Epithelial cell of prostate (primary cell): ENCODE measurements at regions not wholly inside any gene's neighbourhood (a gene's known extent, or its start where the extent isn't known, plus 50 kb on each side); places are given as distances from the start of the nearest gene placed in this dataset.
"Not testable (repeated sequence)": the region's sequence is repeated elsewhere in the genome, so short reads cannot be mapped to it uniquely, and the experiment has no call there.

Experiments used
- DNase-seq: peaks from one replicate; pipeline ENCODE4 v3.0.0-alpha.2; 2011; ENCODE audit warnings: low read depth, low spot score
- H3K27ac ChIP-seq: fragments of 450-650 bp; 2 replicates; pipeline ENCODE4 v1.5.1; 2017; ENCODE audit warnings: mild to moderate bottlenecking

DNA sequence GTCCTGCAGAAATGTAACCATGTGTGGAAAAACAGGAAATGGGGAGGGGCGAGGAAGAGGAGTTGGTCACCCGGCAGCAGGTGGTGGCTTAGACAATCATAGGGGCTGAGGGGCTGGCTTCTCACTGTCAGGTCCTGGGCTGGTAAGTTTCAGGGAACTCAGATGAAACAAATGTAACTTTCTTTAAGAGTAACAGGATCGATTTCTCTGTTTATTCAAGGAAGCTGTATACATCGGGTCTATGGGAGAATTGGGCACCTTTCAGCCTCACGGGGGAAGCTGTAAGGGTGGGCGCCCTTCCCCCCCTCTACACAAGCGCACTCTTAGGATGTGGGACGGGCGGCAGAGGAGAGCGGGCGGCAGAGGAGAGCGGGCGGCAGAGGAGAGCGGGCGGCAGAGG is 104.3 kb upstream of the SIMC1 start:
- H3K27ac ChIP-seq, result no peak overlapping the region
- DNase-seq, result no peak

DNA sequence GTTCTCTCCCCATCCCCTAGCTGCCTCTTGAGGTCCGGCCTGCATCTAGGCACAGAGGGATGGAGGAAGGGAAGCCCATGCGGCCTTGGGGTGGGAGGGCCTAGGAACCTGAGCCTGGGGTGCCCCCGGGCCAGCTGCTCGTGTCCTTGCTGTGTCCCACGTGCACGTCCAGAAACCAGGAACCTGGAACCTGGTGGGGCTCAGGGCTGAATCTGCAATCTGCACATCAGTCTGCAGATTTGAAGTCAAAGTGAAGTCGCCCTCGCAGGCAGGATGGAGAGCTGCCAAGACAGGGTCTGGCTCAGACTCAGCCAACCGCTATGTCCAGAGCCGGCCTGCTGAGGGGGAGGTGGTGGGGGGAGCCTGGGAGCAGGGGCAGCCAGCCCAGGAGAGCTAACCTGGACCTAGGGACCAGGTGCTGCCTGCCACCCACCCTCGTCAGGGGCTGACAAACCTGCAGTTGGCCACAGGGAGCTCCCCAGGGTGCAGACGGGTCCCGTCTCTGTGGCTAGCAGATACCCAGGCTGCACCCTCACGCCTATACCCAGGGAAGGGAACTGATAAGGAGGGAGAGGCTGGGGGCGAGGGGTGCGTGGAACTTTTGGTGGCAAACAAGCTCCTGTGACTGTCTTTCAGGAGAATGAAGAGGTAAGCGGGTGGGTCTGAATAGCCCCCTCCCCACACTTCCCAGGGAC is 103.5 kb upstream of the SIMC1 start:
- no peak for DNase-seq
- no peak overlapping the region for H3K27ac ChIP-seq

DNA sequence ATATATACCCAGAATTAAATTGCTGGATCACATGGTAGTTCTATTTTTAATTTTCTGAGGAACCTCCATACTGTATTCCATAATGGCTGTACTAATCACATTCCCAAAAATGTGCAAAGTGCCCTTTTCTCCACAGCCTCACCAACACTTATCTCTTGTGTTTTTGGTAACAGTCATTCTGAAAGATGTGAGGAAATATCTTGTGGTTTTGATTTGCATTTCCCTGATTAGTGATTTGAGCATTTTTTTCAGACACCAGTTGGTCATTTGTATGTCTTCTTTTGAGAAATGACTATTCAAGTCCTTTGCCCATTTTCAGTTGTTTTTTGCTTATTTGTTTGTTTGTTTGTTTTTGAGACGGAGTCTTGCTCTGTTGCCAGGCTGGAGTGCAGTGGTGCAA is 98.1 kb upstream of the SIMC1 start:
- H3K27ac ChIP-seq, DNase-seq: not testable (repeated sequence)

DNA sequence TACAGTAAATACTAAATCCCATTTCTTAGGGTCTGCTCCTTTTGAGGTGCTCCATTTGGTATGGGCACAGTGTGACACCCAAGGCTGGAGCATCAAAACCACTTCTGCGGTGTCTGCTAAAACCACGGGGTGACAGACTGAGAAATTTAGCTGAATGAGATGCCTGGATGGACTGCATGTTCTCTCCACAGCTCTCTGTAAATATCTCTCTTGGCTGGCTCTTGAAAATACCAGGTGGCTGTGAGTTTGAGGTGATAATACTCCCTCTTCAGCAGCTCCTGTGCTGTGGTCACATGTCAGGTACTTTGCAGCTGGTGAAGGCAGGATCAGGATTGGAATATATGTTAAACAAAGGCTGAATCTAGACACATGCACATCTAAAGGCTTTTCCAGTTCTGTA is 93.7 kb upstream of the SIMC1 start:
- no peak overlapping the region for H3K27ac ChIP-seq
- no peak for DNase-seq

DNA sequence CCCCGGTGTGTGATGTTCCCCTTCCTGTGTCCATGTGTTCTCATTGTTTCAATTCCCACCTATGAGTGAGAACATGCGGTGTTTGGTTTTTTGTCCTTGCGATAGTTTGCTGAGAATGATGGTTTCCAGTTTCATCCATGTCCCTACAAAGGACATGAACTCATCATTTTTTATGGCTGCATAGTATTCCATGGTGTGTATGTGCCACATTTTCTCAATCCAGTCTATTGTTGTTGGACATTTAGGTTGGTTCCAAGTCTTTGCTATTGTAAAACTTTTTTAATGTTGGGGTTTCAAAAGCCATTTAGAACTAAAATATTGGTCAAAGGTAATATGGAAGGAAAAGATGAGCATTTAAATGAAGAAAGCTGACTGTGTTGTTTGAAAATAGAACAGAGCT is 88.3 kb upstream of the SIMC1 start:
- not testable (repeated sequence) for H3K27ac ChIP-seq, DNase-seq

DNA sequence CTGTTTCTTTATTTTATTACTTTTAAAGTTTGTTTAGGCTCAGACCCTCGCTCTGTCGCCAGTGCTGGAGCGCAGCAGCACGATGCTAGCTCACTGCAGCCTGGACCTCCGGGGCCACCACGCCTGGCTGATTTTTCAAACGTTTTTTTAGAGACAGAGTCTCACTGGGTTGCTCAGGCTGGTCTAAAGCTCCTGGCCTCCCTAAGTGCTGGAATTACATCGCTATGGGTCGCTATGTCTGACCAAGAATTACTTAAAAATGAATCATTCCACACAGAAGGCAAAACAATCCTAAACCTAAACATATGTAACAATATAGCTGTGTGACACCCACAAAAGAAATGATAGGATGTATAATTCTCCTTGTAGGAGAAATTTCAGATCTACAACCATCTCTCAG is 86.9 kb upstream of the SIMC1 start:
- no peak for DNase-seq

DNA sequence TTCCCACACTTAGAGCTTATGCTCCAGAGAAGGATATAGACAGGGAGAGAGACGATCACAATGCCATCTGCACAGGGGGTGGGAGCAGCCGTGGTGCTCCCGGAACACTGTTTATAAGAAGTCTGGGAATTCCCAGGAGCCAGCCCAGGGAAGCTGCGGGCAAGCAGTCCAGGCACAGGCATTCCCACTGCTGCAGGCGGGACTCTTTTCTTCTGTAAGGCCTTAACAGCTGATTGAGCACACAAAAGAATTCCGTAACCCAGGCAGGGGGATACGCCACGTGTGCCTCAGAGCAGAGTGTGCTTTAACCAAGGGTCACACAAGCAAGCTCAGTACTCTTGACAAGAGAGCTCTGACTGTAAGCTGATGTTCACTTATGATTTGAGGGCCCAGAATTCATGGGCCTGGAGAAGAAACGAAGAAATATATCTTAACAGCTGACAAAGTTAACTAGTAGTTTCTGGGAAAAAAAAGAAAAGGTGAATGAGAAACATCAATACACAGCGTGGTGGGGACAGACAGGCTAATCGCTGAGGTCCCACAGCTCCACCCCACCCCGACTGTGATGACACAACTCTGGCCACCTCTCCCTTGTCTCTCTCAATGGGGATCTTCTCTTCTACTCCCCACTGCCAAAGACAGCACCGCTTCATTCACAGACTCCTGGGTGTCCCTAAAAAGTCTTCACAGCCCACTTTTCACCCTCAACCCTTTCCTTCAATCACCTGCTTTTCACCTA is 85.9 kb upstream of the SIMC1 start:
- H3K27ac ChIP-seq, result no peak overlapping the region
- no peak for DNase-seq

More for the DNA sequence above, 86.9 kb upstream of the SIMC1 start:
- no peak overlapping the region for H3K27ac ChIP-seq

DNA sequence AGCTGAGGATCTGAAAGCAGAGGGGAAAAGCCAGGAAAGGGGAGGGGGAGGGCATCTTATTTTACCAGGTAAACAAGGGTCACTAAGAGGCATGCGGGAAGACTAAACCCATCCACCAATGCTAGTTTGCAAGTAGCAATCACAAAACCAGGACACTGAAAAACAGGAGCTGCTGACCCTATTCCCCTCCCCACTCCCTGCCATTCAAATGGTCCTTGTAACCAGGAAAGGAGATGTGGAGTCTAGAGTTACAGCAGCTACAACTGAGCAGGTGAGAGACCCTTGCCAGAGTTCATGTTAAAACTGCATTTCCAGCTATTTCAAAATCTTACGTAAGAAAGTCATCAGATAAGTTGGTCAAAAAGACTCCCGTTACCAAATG is 85.3 kb upstream of the SIMC1 start:
- no peak for DNase-seq
- H3K27ac ChIP-seq, result no peak overlapping the region

DNA sequence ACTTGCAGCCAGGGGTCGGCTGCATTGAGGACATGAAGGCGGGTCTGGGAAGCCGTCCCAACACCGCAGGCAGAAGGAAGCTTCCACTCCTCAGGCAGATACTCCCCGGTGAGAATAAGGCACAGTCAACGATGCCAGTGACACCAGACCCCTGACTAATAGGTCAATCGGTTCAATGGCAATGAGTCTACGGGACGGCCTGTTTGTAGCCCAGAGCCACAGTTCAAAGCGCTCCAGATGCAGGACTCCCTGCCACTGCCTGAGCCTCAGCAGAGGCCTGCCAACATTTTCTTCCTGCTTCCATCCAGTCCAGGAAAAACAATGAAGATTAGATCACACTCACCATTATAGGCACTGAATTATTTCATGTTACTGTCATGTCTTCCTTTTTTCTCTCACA is 84.5 kb upstream of the SIMC1 start:
- H3K27ac ChIP-seq, result no peak overlapping the region
- no peak for DNase-seq

DNA sequence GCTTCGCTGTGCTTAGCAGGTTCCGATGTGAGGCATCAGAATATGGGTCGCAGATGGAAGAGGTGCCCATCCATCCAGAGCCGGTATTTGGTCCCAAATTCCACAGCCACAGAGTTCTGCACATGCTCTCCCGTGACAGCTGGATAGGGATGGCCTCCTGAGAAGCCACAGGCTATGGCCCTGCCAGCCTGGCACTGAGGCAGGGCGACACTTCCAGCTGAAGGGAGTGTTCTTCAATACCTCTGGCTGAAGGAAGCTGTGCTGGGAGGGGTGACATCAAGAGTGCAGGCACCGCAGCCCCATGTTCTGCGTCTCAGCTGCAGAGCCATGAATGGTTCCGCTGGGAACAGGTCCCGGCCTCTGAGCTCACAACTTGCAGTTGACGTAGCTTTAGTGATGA is 83.4 kb upstream of the SIMC1 start:
- no peak for DNase-seq
- no peak overlapping the region for H3K27ac ChIP-seq

DNA sequence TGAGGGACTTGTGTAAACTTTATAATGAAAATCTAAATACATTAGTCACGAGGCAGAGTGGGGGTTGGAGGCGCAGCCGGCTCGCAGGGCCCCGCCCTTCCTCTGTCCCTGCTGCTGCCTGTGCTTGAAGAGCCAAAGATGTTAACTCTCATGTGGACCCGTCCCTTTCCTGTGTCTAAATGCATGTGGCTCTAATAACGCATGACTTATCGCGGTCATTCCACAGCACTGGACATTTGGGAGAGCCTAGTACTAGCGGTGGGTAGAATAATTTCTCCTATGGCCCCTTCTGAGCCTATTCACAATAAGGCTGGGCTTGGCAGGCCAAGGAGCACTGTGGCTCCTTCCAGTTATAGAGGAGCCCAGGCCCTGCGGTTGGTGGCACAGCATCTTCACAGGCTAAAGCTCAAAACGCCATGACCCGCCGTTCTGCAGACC is 82.3 kb upstream of the SIMC1 start:
- no peak for DNase-seq
- no peak overlapping the region for H3K27ac ChIP-seq

DNA sequence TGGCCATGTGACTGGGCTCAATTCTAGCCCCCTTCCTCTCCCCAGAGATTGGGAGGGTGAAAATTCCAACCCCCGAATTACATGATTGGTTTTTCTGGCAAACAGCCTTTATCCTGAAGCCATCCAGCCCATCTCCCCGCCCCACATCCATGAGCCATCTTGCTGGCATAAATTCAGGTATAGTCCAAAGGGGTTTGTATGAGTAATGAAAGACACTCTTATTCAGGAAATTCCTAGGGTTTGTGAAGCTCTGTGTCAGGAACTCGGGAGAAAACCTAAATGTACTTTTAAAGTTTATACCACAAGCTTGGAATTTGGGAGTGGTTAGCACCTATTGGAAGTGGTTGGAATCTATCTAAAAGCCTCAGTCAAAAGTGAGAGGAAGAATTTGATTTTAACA is 80.6 kb upstream of the SIMC1 start:
- DNase-seq, result no peak
- H3K27ac ChIP-seq, result no peak overlapping the region

DNA sequence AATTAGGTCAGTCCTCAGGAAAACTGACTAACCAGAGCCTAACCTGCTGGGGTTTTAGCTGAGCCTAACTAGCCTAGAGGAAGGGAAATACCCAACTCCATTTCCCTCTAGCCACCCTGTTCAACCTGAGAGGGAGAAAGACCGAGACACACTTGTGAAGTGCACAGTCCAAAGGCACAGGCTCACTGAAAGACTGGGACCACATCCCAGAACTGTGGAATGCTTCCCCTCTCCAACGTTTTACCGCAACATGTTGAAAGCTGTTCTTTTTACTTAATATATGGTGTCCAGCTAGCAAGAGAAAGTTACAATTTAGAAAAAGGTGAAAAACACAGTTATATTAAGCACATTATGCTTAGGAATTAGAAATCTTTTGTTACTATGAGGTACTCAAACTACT is 76.8 kb upstream of the SIMC1 start:
- DNase-seq, result no peak

DNA sequence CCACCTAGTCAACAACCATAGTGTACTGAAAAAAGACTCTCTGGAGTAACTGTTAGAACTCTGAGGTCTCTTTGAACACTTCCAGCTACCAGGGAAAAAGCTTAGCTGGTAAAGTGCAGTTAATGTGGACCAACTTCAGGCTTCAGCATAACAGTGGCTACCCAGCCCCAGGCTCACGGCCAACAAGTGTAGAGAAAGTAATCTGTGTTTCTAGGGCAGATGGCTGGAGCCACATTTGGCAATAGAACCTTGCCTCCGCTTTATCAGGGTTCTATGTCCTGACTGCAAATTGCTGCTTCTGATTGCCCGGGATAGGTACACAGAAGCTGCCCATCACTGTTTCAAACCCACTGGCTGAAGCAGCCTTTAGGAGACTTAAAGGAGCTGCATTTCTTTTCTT is 76.0 kb upstream of the SIMC1 start:
- no peak for DNase-seq
- H3K27ac ChIP-seq, result no peak overlapping the region

More for the DNA sequence above, 76.8 kb upstream of the SIMC1 start:
- no peak overlapping the region for H3K27ac ChIP-seq

DNA sequence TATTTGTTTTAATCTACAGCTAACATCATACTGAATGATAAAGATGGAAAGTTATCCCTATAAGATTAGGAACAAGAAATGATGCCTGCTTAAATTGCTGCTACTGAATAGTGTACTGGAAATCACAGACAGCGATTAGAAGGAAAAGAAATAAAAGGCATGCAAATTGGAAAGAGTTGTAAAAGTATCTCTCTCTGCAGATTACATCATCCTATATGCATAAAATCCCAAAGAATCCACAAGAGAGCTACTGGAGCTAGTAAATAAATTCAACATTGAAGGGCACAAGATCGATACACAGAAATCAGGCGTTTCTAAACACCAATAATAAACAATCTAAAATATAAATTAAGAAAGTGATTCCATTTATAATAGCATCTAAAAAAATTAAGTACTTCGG is 75.3 kb upstream of the SIMC1 start:
- DNase-seq, result no peak
- H3K27ac ChIP-seq, result no peak overlapping the region

DNA sequence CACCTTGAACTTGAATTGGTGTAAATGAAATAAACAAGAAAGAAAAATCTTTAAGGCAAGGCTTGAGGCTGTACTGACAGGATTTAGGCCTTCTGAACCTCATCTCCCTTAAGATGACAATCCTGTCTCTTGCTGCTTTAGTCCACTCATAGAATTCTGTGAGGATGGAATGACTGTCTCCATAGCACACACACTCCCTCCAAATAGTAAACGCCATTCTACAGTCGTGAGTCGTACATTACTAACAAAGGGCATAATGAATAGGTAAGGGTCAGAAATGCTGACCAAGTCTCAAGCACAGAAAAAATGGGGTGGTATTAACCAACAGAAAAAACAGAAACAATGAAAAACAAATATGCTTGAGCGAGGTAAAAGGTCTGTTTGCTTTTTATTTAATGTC is 71.8 kb upstream of the SIMC1 start:
- no peak for DNase-seq
- no peak overlapping the region for H3K27ac ChIP-seq

DNA sequence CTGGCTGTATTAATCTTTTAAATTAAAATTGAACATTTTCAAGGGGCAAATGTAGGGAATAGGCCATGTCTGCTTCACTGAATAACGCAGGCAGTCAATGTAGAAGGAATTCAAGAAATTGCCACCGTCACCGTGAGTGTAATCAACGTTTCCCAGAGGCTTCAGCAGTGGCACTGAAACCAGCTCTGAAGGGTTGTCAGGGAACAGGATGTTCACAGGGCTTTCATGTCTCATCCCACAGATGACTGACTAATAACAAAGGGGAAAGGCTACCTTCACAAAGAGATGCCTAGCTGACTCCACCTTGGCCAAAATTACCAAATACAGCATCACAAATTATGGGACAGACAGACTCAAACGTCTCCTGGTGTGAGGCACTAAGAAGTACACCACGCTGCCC is 70.4 kb upstream of the SIMC1 start:
- no peak overlapping the region for H3K27ac ChIP-seq
- DNase-seq, result no peak

DNA sequence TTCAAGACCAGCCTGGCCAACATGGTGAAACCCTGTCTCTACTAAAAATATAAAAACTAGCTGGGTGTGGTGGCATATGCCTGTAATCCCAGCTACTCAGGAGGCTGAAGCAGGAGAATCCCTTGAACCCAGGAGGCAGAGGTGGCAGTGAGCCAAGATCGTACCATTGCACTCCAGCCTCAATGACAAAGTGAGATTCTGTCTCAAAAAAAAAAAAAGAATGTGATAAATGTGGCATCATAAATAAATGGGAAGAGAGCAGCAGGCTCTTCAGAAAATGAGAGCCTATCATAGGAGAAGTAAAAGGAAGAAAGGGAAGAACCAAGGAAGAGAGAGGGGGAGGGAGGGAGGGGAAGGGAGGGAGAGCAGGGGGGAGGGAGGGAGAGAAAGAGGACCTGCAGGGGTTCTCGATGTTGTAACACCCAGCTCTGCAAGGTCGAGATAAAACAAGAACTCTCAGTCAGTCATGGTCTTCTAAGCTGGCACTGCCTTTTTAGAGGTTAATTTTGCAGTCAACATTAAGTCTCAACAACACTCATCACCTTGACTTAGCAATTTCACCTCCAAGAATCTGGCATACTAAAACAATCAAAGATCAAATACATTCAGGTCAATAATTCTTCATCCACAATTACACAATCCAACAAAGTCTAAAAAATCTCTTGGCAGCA is 68.7 kb upstream of the SIMC1 start:
- DNase-seq, result no peak
- no peak overlapping the region for H3K27ac ChIP-seq

DNA sequence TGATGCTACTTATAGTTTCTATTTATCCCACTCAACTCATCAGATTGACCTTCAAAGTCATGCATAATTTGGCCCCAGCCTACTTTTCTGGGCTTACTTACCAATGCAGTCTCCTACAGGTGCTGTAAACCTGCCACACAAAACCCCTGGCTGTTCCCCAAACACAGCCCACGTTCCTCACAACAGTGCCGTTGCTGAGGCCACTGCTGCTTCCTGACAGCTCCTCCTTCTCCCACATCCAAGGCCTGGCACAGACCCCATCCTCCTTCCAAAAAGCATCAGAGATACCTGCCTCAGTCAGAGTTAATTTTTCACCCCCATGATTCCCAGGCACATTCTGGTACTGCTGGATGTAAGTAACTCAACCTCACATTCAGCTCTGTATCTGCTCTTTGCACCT is 68.1 kb upstream of the SIMC1 start:
- no peak overlapping the region for H3K27ac ChIP-seq
- DNase-seq, result no peak

DNA sequence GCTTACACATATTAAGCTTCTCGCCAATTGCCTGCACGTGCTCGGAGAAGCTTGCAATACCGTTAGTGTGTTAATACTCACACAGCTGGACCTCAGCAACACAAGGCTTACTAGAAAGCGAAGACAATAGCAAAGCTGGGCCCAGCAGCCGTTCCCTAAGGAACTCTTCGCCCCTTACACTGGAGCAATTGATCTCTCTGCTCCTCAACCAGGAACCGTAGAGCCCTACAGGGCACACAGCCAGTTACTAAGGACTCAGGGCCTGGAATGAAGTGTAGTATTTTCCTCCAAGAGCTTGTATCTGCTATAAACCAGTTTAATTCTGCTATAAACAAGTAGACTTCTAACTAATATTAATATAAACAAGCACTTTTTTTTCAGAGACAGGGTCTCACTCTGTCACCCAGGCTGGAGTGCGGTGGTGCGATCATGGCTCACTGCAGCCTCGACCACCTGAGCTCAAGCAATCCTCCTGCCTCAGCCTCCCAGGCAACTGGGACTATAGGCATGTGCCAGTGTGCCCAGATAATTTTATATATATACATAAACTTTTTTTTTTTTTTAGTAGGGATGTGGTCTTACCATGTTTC is 67.0 kb upstream of the SIMC1 start:
- DNase-seq, result no peak
- no peak overlapping the region for H3K27ac ChIP-seq

DNA sequence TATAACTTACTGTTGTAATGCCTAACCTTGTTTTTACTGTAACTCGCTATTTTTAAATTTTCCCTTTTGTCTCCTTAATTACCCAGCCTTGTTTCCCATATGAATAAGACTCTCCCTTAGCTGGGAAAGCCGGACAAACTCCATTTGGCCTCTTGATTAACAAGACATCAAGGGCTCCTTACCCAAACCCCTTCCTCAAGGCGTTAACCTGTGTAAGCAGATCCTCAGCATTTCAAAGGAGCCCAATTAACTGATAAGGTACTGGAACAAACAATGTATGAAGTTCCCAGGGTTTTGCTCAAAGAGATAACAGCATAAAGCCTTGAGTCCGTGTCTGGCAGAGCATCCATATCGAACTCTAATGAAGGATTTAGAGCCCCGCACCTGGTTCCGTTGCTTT is 66.0 kb upstream of the SIMC1 start:
- no peak overlapping the region for H3K27ac ChIP-seq
- DNase-seq, result no peak
